Endothelial cell of umbilical vein (primary cell): ENCODE measurements at regions not wholly inside any gene's neighbourhood (a gene's known extent, or its start where the extent isn't known, plus 50 kb on each side); places are given as distances from the start of the nearest gene placed in this dataset.

ENCODE experiments used
- BruUV-seq: library from RNA; stranded (reverse); fragments of 400-500 nt; replicated peaks from 2 replicates; lab custom pipeline; 2021; lab: Mats Ljungman, UMichigan
- CTCF ChIA-PET: fragments of 300-600, 350-600 bp; sonication (Branson Sonifier 250); formaldehyde crosslinking; loops from one replicate; lab custom pipeline; 2021; ENCODE audit warnings: antibody characterized with exemption, inconsistent platforms; lab: Charles Lee
- POLR2A ChIA-PET: fragments of 300-600, 350-600 bp; sonication (Branson Sonifier 250); formaldehyde crosslinking; loops from one replicate; lab custom pipeline; 2021; ENCODE audit warnings: antibody characterized with exemption, inconsistent platforms; lab: Charles Lee
- DNase-seq: peaks from one replicate; pipeline ENCODE4 v3.0.0-alpha.2; 2011; ENCODE audit warnings: low read depth, low spot score
- FAIRE-seq: peaks from 2 replicates; lab custom pipeline; 2011; peaks lifted over from hg19 to GRCh38; lab: Jason Lieb, UNC
- H2AFZ ChIP-seq: 2 replicates; pipeline ENCODE4 v1.6.0; 2012; ENCODE audit warnings: low read depth, low read length, control low read depth, inconsistent platforms
- H3K27ac ChIP-seq: 2 replicates; pipeline ENCODE4 v1.5.1; 2011; ENCODE audit warnings: low read depth, mild to moderate bottlenecking, control low read depth, low read length, moderate library complexity; ENCODE audit not compliant: insufficient read depth
- H3K27me3 ChIP-seq, 2 experiments: 2 replicates each; pipeline versions ENCODE4 v1.6.0 to v1.6.1; 2011; ENCODE audit warnings: low read length in 2 of 2, mixed read lengths in 1 of 2; ENCODE audit not compliant: control insufficient read depth in 2 of 2, insufficient read depth in 2 of 2
- H3K36me3 ChIP-seq, 2 experiments: 2 replicates in 1 of 2; 3 replicates in 1 of 2; pipeline ENCODE4 v1.5.1; 2011; ENCODE audit warnings: low read length in 2 of 2, mild to moderate bottlenecking in 1 of 2, moderate library complexity in 1 of 2; ENCODE audit not compliant: control insufficient read depth in 2 of 2, insufficient read depth in 2 of 2; ENCODE audit errors: extremely low read depth in 1 of 2
- H3K4me1 ChIP-seq: 3 replicates; pipeline ENCODE4 v1.5.1; 2011; ENCODE audit warnings: mild to moderate bottlenecking, low read length; ENCODE audit not compliant: control insufficient read depth, insufficient read depth; ENCODE audit errors: extremely low read depth
- H3K4me2 ChIP-seq: 2 replicates; pipeline ENCODE4 v1.6.1; 2011; ENCODE audit warnings: low read length, control low read depth, mixed read lengths; ENCODE audit not compliant: insufficient read depth
- H3K4me3 ChIP-seq, 3 experiments: fragments of 200-600 bp in 1 of 3; sonication (generic), shearing (Covaris generic) in 1 of 3; replicated peaks in 1 of 3; 2 replicates each; pipeline ENCODE4 v1.5.1; 2011 to 2016; ENCODE audit warnings: control low read depth in 3 of 3, low read length in 3 of 3, mild to moderate bottlenecking in 2 of 3, inconsistent platforms in 1 of 3, low read depth in 1 of 3, moderate library complexity in 1 of 3; ENCODE audit not compliant: insufficient read depth in 1 of 3
- H3K79me2 ChIP-seq: 2 replicates; pipeline ENCODE4 v1.6.0; 2012; ENCODE audit warnings: low read length, inconsistent platforms; ENCODE audit not compliant: control insufficient read depth, insufficient read depth
- H3K9ac ChIP-seq: replicated peaks from 2 replicates; pipeline ENCODE3; 2011; ENCODE audit warnings: low read length, control low read depth; ENCODE audit not compliant: insufficient read depth; ENCODE audit errors: extremely low read depth
- H3K9me1 ChIP-seq: replicated peaks from 3 replicates; pipeline ENCODE4 v1.6.0; 2011; ENCODE audit warnings: mild to moderate bottlenecking, low read length; ENCODE audit not compliant: control insufficient read depth, insufficient read depth; ENCODE audit errors: extremely low read depth
- H3K9me3 ChIP-seq: replicated peaks from 2 replicates; pipeline ENCODE4 v1.5.1; 2012; ENCODE audit warnings: low read length, inconsistent platforms; ENCODE audit not compliant: control insufficient read depth, insufficient read depth
- H4K20me1 ChIP-seq: replicated peaks from 2 replicates; pipeline ENCODE3; 2011; ENCODE audit warnings: mild to moderate bottlenecking, low read length; ENCODE audit not compliant: control insufficient read depth, insufficient read depth; ENCODE audit errors: extremely low read depth
- CTCF ChIP-seq, 2 donors: IDR thresholded peaks; 1 replicate in 1 of 2; 2 replicates in 1 of 2; pipeline ENCODE4 v1.5.1; 2011; ENCODE audit warnings: low read length in 2 of 2, mild to moderate bottlenecking in 2 of 2, moderate library complexity in 2 of 2, control low read depth in 1 of 2, inconsistent platforms in 1 of 2, low read depth in 1 of 2; ENCODE audit not compliant: insufficient read depth in 1 of 2; ENCODE audit errors: extremely low read depth in 1 of 2
- EZH2 ChIP-seq: IDR thresholded peaks from 2 replicates; pipeline ENCODE4 v1.6.1; 2012; ENCODE audit warnings: borderline replicate concordance, low read depth, mild to moderate bottlenecking, moderate library complexity, low read length, inconsistent platforms; ENCODE audit not compliant: severe bottlenecking
- FOS ChIP-seq: IDR thresholded peaks from 2 replicates; pipeline ENCODE4 v1.6.1; 2011; ENCODE audit warnings: mild to moderate bottlenecking, low read length, moderate library complexity, borderline replicate concordance; ENCODE audit not compliant: insufficient read depth
- GATA2 ChIP-seq: IDR thresholded peaks from 2 replicates; pipeline ENCODE4 v1.7.0; 2011; ENCODE audit warnings: low read depth, mild to moderate bottlenecking, moderate library complexity, mixed read lengths, low read length; ENCODE audit not compliant: insufficient read length, insufficient read depth
- JUN ChIP-seq: IDR thresholded peaks from 2 replicates; pipeline ENCODE4 v1.6.1; 2011; ENCODE audit warnings: borderline replicate concordance, low read depth; ENCODE audit not compliant: insufficient read length, insufficient read depth
- MAX ChIP-seq: IDR thresholded peaks from 2 replicates; pipeline ENCODE4 v1.6.1; 2011; ENCODE audit not compliant: insufficient read depth, insufficient read length
- MYC ChIP-seq: IDR thresholded peaks from one replicate; pipeline ENCODE4 v1.6.1; 2011; ENCODE audit warnings: mild to moderate bottlenecking, low read depth, low read length
- POLR2A ChIP-seq: IDR thresholded peaks from 2 replicates; pipeline ENCODE4 v1.6.1; 2012; ENCODE audit warnings: low read depth, mild to moderate bottlenecking, control low read depth, low read length
- POLR2AphosphoS5 ChIP-seq: IDR thresholded peaks from 2 replicates; pipeline ENCODE4 v1.6.1; 2012; ENCODE audit warnings: low read depth, mild to moderate bottlenecking, control low read depth, low read length, moderate library complexity; ENCODE audit not compliant: insufficient read depth
- dilution Hi-C: fragments of 300-500 bp; cut with MboI; formaldehyde crosslinking; loops from one replicate; pipeline ENCODE4 v1.15.0; 2019; ENCODE audit warnings: low sequenced_read_pairs; ENCODE audit not compliant: extremely low pct_ligation_motif_present
- intact Hi-C: fragments of 100-400 bp; cut with micrococcal nuclease; formaldehyde crosslinking; loops from one replicate; pipeline ENCODE4 v1.10.0; 2022

GRCh38 chrX:146189371-146189770 lies 371.7 kb downstream of the SLITRK2 start:
- H3K9me3 ChIP-seq, result no peaks in the 10 kb centered on the region
- no peaks in the 10 kb centered on the region for H3K4me1 ChIP-seq
- H3K9me1 ChIP-seq, result no peaks in the 10 kb centered on the region
- no peaks in the 10 kb centered on the region for H4K20me1 ChIP-seq
- intact Hi-C loops (no loop called here), dilution Hi-C loops (no loop called here)
- TF ChIP-seq MAX, result no peak
- no peak for TF ChIP-seq MYC
- no peak for TF ChIP-seq POLR2AphosphoS5
- no peak for TF ChIP-seq FOS
- TF ChIP-seq CTCF (IDR thresholded peaks at IDR 0.05; ENCODE audit: extremely low read depth in 1 of 2, insufficient read depth in 1 of 2, low read depth in 1 of 2, low read length in 2 of 2), result no peak
- no peak for TF ChIP-seq EZH2
- TF ChIP-seq POLR2A, result no peak
- no peak for TF ChIP-seq JUN
- TF ChIP-seq GATA2, result no peak
- POLR2A ChIA-PET, result no interaction called here
- CTCF ChIA-PET, result no interaction called here
- no peak overlapping the region for H3K4me3 ChIP-seq
- no peak overlapping the region for H3K27ac ChIP-seq
- no peaks in the 10 kb centered on the region for H3K27me3 ChIP-seq
- no peaks in the 10 kb centered on the region for H3K36me3 ChIP-seq
- no peaks in the 10 kb centered on the region for H3K79me2 ChIP-seq
- no peak overlapping the region for H2AFZ ChIP-seq
- no peak for DNase-seq
- no TSS peak for BruUV-seq
- no peak overlapping the region for H3K9ac ChIP-seq
- no peak overlapping the region for H3K4me2 ChIP-seq
- no peak for FAIRE-seq
